ENCODE measurements at regions not wholly inside any gene's neighbourhood (a gene's known extent, or its start where the extent isn't known, plus 50 kb on each side); places are given as distances from the start of the nearest gene placed in this dataset.
A peak's percentile ranks its signal among the peaks of the same experiment; 100 is the strongest.

DNA sequence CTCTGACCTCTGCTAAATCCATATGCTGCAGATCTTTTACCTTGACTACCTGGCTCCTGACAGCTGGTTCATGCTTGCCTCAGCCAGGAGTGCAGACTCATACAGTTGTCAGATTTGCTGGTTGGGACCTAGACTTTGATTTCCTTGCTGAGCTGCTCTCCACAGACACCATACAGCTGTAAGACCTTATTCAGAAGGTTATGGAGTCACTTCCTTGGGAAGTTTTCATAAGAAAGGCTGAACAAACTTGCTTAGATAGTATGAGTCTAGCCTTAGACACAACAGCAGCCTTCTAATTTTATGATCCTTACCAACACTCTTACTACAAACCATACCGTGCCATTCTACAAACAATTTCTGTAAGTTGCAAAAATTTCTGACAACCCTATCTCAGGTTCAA lies 102.9 kb downstream of the EDN1 start:
- TF ChIP-seq, protein P1, sequence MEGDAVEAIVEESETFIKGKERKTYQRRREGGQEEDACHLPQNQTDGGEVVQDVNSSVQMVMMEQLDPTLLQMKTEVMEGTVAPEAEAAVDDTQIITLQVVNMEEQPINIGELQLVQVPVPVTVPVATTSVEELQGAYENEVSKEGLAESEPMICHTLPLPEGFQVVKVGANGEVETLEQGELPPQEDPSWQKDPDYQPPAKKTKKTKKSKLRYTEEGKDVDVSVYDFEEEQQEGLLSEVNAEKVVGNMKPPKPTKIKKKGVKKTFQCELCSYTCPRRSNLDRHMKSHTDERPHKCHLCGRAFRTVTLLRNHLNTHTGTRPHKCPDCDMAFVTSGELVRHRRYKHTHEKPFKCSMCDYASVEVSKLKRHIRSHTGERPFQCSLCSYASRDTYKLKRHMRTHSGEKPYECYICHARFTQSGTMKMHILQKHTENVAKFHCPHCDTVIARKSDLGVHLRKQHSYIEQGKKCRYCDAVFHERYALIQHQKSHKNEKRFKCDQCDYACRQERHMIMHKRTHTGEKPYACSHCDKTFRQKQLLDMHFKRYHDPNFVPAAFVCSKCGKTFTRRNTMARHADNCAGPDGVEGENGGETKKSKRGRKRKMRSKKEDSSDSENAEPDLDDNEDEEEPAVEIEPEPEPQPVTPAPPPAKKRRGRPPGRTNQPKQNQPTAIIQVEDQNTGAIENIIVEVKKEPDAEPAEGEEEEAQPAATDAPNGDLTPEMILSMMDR (conservative IDR thresholded peaks at IDR 0.05; ENCODE audit: low read depth, low read length), result no peak
- DNase-seq (ENCODE audit: low read depth), result no peak
- H3K4me3 ChIP-seq (ENCODE audit: low read depth, low read length), result no peak overlapping the region

DNA sequence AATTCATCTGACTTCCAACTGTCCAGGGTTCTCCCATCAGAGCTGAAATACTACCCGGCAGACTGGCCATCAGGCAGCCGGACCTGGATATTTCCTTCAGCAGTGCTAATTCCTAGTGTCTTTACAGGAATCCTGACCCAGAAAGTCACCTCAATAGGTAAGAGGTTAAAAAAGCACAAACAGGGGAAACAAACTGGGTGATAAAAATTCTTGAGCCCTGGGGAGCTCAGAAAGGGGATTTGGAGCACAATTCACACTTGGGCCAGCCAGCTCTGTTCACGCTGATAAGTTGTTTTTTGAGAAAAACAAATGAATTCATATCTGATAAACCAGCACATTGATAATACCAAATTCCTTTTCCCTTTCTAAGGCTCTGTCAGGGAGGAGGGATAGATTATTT lies 104.0 kb downstream of the EDN1 start:
- no peak overlapping the region for H3K4me3 ChIP-seq (ENCODE audit: low read depth, low read length)
- TF ChIP-seq, protein P1 (conservative IDR thresholded peaks at IDR 0.05; ENCODE audit: low read depth, low read length), result no peak
- DNase-seq (ENCODE audit: low read depth), result no peak

DNA sequence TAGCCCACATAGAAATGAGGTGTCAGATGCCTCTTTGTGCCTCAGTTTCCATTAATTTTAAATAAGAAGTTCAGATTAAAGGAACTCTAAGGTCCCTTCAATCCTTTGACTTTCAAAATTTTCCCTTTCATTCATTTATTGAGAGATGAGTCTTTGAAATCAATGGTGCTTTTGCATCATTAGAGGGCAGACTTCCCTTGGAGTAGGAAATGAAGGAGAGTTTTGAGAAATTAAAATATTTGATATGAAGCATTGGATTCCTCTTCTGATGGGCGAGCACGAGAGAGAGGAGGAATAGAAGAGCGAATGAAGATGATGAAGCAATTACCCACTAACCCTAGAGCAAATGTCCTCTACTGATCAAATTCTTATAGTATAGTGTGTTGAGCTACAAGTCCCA lies 105.7 kb downstream of the EDN1 start:
- H3K4me3 ChIP-seq (ENCODE audit: low read depth, low read length), result no peak overlapping the region
- TF ChIP-seq, protein P1 (conservative IDR thresholded peaks at IDR 0.05; ENCODE audit: low read depth, low read length), result peak; percentile 45
- no peak for DNase-seq (ENCODE audit: low read depth)

DNA sequence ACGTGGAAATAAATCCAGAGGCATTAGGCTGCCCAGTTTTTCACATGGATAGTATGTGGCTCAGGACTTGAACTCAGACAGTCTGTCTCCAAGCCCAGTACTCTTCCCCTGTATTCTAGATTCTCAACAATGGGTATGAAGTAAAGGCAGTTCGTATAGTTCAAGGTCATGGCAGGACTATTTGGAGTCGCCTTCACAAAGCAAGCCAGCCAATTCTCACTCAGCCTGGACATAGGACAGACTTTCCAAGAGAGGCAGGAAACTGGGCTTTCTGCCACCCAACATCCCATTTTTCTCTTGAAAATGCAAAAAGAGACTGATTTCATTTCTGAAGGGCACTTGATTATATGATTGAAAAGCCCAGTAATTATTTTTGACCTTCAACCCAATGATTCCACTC lies 111.0 kb downstream of the EDN1 start:
- TF ChIP-seq, protein P1 (conservative IDR thresholded peaks at IDR 0.05; ENCODE audit: low read depth, low read length), result no peak
- DNase-seq (ENCODE audit: low read depth), result no peak
- H3K4me3 ChIP-seq (ENCODE audit: low read depth, low read length), result no peak overlapping the region

DNA sequence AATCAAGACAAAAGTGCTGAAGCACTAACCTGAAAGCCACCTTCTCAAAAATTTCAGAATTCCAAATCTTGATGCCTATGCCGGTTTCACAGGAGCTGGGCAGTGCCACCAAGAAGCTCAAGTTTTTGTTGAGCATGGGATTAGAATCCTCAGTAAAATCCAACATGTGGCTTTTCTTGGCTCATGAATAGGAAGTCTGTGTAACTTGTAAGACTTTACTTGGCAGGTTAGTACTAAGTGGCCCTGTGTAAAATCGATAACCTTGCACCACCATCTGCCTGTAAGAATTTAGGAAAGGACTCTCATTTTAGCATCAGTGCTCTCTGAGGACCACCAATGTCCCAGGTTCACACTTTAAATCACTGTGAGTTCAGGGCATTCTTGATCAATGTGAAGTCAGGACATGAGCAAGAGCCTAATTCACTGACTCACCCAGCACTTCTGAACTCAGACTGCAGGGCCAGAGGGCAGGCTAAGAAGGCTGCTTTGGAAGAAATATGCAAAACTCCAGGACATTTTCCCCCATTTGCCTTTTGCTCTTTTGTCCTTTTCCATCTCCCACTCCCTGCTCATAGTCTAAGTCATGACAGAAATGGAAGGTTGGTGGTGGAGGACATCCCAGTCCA lies 113.2 kb downstream of the EDN1 start:
- DNase-seq (ENCODE audit: low read depth), result peak; percentile 35
- H3K4me3 ChIP-seq (ENCODE audit: low read depth, low read length), result no peak overlapping the region
- TF ChIP-seq, protein P1 (conservative IDR thresholded peaks at IDR 0.05; ENCODE audit: low read depth, low read length), result no peak

DNA sequence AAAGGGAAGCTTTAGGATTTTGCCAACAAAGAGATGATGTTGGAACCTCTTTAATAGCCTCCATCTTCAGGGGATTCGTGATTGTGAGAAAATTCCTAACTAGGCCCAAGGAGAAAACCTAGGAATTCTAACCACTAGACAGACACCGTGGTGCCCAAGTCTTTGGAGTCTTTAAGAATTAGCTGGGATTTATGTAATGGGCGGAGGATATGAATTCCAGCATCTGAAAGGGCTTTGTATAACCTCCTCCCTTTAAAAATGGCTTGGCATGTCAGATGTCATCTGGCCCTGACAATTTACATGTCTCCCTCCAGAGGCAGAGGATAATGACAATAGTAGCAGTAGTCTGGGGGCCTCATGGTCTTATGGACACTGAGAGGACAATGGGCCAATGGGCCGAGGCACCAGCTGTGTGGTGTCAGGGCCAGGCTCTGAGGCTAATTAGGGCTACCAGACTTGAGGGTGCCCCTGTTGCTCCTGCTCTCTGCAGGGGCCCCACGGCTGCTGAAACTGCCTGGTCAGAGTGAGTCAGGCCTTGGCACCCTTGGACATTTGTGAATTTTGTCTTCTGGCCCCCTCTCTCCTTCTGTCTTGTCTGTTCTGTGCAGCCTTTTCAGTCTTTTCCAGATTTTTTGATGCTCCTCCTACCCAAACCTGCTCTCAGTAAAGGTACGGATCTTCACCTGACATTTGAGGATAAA lies 113.9 kb downstream of the EDN1 start:
- no peak overlapping the region for H3K4me3 ChIP-seq (ENCODE audit: low read depth, low read length)
- TF ChIP-seq, protein P1 (conservative IDR thresholded peaks at IDR 0.05; ENCODE audit: low read depth, low read length), result no peak
- no peak for DNase-seq (ENCODE audit: low read depth)

DNA sequence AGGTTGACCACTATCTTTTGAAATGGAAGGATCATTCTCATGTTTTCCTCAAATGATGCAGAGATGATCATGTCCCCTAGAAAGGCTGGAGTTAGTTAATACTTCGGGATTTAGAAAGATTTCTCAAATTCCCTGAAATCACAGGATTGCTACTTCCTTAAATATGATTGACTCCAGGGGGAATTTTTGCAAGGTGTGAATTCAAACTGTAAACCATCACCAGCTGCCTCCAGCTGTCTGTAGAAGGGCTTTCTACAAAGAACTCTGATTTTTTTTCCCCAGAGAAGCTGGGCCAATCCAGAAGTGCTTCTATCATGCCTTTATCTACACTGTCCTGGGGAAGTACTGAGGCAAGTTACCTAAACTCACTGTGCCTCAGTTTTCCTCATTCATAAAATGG lies 114.5 kb downstream of the EDN1 start:
- H3K4me3 ChIP-seq (ENCODE audit: low read depth, low read length), result no peak overlapping the region
- TF ChIP-seq, protein P1 (conservative IDR thresholded peaks at IDR 0.05; ENCODE audit: low read depth, low read length), result no peak
- no peak for DNase-seq (ENCODE audit: low read depth)

Data from epithelial cell of proximal tubule (primary cell).